SH-SY5Y (cell line): ENCODE measurements at regions not wholly inside any gene's neighbourhood (a gene's known extent, or its start where the extent isn't known, plus 50 kb on each side); places are given as distances from the start of the nearest gene placed in this dataset.

Source experiments
- GATA2 ChIP-seq: IDR thresholded peaks from 2 replicates; pipeline ENCODE4 v1.6.1; 2011; ENCODE audit warnings: mild to moderate bottlenecking, low read depth, low read length
- GATA3 ChIP-seq: IDR thresholded peaks from 2 replicates; pipeline ENCODE4 v1.6.1; 2011; ENCODE audit warnings: low read depth, mild to moderate bottlenecking, low read length, moderate library complexity

- TF ChIP-seq GATA2 (no peak), GATA3 (no peak)
Measured at GRCh38 chr11:98772893-98773292, 247.9 kb upstream of the CNTN5 start.
